B cell (primary cell): ENCODE measurements at regions not wholly inside any gene's neighbourhood (a gene's known extent, or its start where the extent isn't known, plus 50 kb on each side); places are given as distances from the start of the nearest gene placed in this dataset.

Experiments used
- ATAC-seq: fragments of 200-7000 bp; cut with Tn5 transposase; one replicate; pipeline ENCODE4 v1.10.0; 2021; ENCODE audit warnings: low read depth, mild to moderate bottlenecking, moderate number of reproducible peaks, moderate library complexity
- CTCF ChIA-PET: fragments of 350-600 bp; sonication (Branson Sonifier 250); formaldehyde crosslinking; loops from one replicate; lab custom pipeline; 2021; ENCODE audit warnings: antibody characterized with exemption, inconsistent platforms; lab: Charles Lee
- POLR2A ChIA-PET: fragments of 350-600 bp; sonication (Branson Sonifier 250); formaldehyde crosslinking; loops from one replicate; lab custom pipeline; 2021; ENCODE audit warnings: antibody characterized with exemption; lab: Charles Lee
- DNase-seq: peaks from one replicate; pipeline ENCODE4 v3.0.0; 2013
- H2AFZ ChIP-seq: 2 replicates; pipeline ENCODE4 v1.6.1; 2012; ENCODE audit warnings: mild to moderate bottlenecking, low read depth, low read length; ENCODE audit not compliant: insufficient read depth, poor library complexity, severe bottlenecking
- H3K27ac ChIP-seq, 2 donors: 1 replicate in 1 of 2; 2 replicates in 1 of 2; pipeline ENCODE4 v1.5.1; 2012 to 2013; ENCODE audit warnings: low read length in 2 of 2, mild to moderate bottlenecking in 2 of 2, moderate library complexity in 1 of 2
- H3K27me3 ChIP-seq, 4 experiments: fragments of 200-600 bp in 1 of 4; sonication (generic) in 1 of 4; replicated peaks in 1 of 4; 1 replicate in 2 of 4; 2 replicates in 2 of 4; pipeline versions ENCODE4 v1.6.1 to v1.7.0; 2013 to 2016; ENCODE audit warnings: low read length in 3 of 4, mild to moderate bottlenecking in 2 of 4, mixed read lengths in 1 of 4, moderate library complexity in 1 of 4; ENCODE audit not compliant: insufficient read depth in 4 of 4, control insufficient read depth in 3 of 4; ENCODE audit errors: control extremely low read depth in 1 of 4
- H3K36me3 ChIP-seq, 2 experiments: replicated peaks in 1 of 2; 1 replicate in 1 of 2; 2 replicates in 1 of 2; pipeline versions ENCODE4 v1.6.1 to v1.7.1; 2013; ENCODE audit warnings: low read length in 1 of 2; ENCODE audit not compliant: insufficient read depth in 2 of 2, control insufficient read depth in 1 of 2; ENCODE audit errors: control extremely low read depth in 1 of 2, extremely low read depth in 1 of 2
- H3K4me1 ChIP-seq, 2 donors: fragments of 200-600 bp in 1 of 2; sonication (generic) in 1 of 2; 1 replicate in 1 of 2; 2 replicates in 1 of 2; pipeline versions ENCODE4 v1.5.1 to v1.6.1; 2013 to 2017; ENCODE audit warnings: low read length in 2 of 2; ENCODE audit not compliant: control insufficient read depth in 2 of 2, insufficient read depth in 2 of 2
- H3K4me2 ChIP-seq: replicated peaks from 2 replicates; pipeline ENCODE3; 2012; ENCODE audit warnings: mild to moderate bottlenecking, low read depth, low read length; ENCODE audit not compliant: poor library complexity, severe bottlenecking
- H3K4me3 ChIP-seq, 5 experiments: fragments of 200-600 bp in 1 of 5; sonication (generic) in 1 of 5; 1 replicate in 3 of 5; 2 replicates in 2 of 5; pipeline versions ENCODE4 v1.5.1 to v1.7.0; 2011 to 2016; ENCODE audit warnings: low read length in 4 of 5, mild to moderate bottlenecking in 4 of 5, low read depth in 2 of 5, control low read depth in 1 of 5, moderate library complexity in 1 of 5; ENCODE audit not compliant: insufficient read depth in 1 of 5; ENCODE audit errors: control extremely low read depth in 1 of 5, extremely low read depth in 1 of 5
- H3K79me2 ChIP-seq: fragments of 200-600 bp; sonication (generic); one replicate; pipeline ENCODE4 v1.6.0; 2016; ENCODE audit warnings: low read length; ENCODE audit not compliant: control insufficient read depth, insufficient read depth
- H3K9ac ChIP-seq: fragments of 200-600 bp; sonication (generic); 2 replicates; pipeline ENCODE4 v1.6.1; 2017; ENCODE audit warnings: mild to moderate bottlenecking, low read length, moderate library complexity
- H3K9me3 ChIP-seq, 3 donors: one replicate each; pipeline versions ENCODE4 v1.6.1 to v1.7.1; 2013; ENCODE audit warnings: low read length in 2 of 3; ENCODE audit not compliant: control insufficient read depth in 2 of 3, insufficient read depth in 1 of 3; ENCODE audit errors: control extremely low read depth in 1 of 3
- H4K20me1 ChIP-seq: 2 replicates; pipeline ENCODE4 v1.6.0; 2012; ENCODE audit warnings: mild to moderate bottlenecking, low read length; ENCODE audit not compliant: insufficient read depth, control insufficient read depth, poor library complexity, severe bottlenecking
- H3K27ac Mint-ChIP-seq: one replicate; pipeline ENCODE4 v1.8.0; 2021; ENCODE audit warnings: mixed read lengths
- H3K27me3 Mint-ChIP-seq: one replicate; pipeline ENCODE4 v1.8.0; 2021; ENCODE audit warnings: mixed read lengths
- H3K4me1 Mint-ChIP-seq: one replicate; pipeline ENCODE4 v1.8.0; 2021; ENCODE audit warnings: mixed read lengths
- H3K4me3 Mint-ChIP-seq: one replicate; pipeline ENCODE4 v1.8.0; 2021; ENCODE audit warnings: mixed read lengths
- H3K9me3 Mint-ChIP-seq: one replicate; pipeline ENCODE4 v1.8.0; 2022; ENCODE audit warnings: mixed read lengths; ENCODE audit not compliant: insufficient read depth
- EZH2 ChIP-seq: IDR thresholded peaks from 2 replicates; pipeline ENCODE4 v1.6.1; 2012; ENCODE audit warnings: borderline replicate concordance, low read depth, mild to moderate bottlenecking, moderate library complexity, low read length; ENCODE audit not compliant: insufficient read depth, poor library complexity, severe bottlenecking
- WGBS: methylation state at CpG from one replicate; pipeline ENCODE4 v1.1.5; 2013; ENCODE audit warnings: missing lambda C conversion rate; ENCODE audit not compliant: insufficient coverage; 5-methylcytosine and 5-hydroxymethylcytosine counted together
- intact Hi-C: fragments of 100-400 bp; cut with micrococcal nuclease; formaldehyde crosslinking; loops from one replicate; pipeline ENCODE4 v1.10.0; 2022
- TF ChIP-seq, protein P1 (sequence below): fragments of 200-600 bp; IDR thresholded peaks from one replicate; pipeline ENCODE4 v1.8.0; 2022; ENCODE audit warnings: antibody characterized with exemption, mild to moderate bottlenecking

DNA sequence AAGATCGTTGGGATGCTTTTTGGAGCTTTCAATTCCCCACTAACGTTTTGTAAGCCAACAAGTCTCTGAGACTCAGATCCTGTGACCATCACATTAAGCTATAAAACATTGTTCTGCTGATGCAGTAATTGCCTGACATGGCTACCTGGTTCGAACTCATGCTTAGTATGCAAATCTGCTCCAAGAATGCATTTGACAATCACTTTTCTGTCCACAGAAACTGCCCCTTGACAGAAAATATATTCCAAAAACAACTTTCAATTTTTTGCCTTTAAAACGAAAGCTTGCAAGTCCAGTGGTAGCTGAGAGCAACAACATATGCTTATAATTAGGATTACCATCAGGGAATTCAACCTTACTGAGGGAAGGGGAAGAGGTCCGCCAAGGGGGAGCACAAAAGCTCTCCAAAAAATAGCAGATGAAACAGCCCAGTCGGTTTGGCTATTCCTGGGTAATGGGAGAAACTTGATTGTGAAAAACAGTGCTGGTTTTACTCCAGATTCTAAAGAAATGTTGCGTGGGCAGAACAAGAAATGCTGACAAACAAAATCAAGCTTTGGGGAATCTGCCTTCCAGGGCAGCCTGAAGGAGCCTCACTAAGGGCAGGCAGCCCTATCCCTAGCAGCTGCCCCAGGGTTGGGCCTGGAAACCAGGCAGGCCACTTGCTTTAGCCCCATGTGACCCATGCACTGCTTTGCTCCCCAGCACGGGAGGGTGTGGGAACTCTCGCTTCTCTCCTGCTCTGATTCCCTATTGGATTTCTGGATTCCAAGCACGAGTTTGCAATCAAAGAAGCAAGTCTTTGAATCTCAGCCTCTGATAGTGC, 160.7 kb upstream of the LDB2 start:
- ChIA-PET POLR2A (no interaction called here), CTCF (no interaction called here)
- no peak overlapping the region for H3K4me3 ChIP-seq
- peaks cover 0 to 3% (median 0%) of the 10 kb centered on the region in 3 donors for H3K9me3 ChIP-seq
- no peaks in the 10 kb centered on the region for H3K27me3 ChIP-seq
- H3K9me3 Mint-ChIP-seq = no peaks in the 10 kb centered on the region
- H3K79me2 ChIP-seq = no peaks in the 10 kb centered on the region
- no peak overlapping the region for H3K4me2 ChIP-seq
- intact Hi-C loops = no loop called here
- no peaks in the 10 kb centered on the region for H3K27me3 Mint-ChIP-seq
- no peaks in the 10 kb centered on the region for H3K36me3 ChIP-seq
- no peak for TF ChIP-seq EZH2
- TF ChIP-seq, protein P1, sequence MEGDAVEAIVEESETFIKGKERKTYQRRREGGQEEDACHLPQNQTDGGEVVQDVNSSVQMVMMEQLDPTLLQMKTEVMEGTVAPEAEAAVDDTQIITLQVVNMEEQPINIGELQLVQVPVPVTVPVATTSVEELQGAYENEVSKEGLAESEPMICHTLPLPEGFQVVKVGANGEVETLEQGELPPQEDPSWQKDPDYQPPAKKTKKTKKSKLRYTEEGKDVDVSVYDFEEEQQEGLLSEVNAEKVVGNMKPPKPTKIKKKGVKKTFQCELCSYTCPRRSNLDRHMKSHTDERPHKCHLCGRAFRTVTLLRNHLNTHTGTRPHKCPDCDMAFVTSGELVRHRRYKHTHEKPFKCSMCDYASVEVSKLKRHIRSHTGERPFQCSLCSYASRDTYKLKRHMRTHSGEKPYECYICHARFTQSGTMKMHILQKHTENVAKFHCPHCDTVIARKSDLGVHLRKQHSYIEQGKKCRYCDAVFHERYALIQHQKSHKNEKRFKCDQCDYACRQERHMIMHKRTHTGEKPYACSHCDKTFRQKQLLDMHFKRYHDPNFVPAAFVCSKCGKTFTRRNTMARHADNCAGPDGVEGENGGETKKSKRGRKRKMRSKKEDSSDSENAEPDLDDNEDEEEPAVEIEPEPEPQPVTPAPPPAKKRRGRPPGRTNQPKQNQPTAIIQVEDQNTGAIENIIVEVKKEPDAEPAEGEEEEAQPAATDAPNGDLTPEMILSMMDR = no peak
- H3K27ac ChIP-seq = no peak overlapping the region
- DNase-seq = no peak
- H3K4me3 Mint-ChIP-seq = no peak overlapping the region
- no peak overlapping the region for H3K27ac Mint-ChIP-seq
- H3K4me1 Mint-ChIP-seq = no peaks in the 10 kb centered on the region
- 74% methylated on average over 8 of the region's 10 CpGs for WGBS
- ATAC-seq = no peak
- H4K20me1 ChIP-seq = no peaks in the 10 kb centered on the region
- no peak overlapping the region for H2AFZ ChIP-seq
- H3K9ac ChIP-seq = no peak overlapping the region
- H3K4me1 ChIP-seq = no peaks in the 10 kb centered on the region

DNA sequence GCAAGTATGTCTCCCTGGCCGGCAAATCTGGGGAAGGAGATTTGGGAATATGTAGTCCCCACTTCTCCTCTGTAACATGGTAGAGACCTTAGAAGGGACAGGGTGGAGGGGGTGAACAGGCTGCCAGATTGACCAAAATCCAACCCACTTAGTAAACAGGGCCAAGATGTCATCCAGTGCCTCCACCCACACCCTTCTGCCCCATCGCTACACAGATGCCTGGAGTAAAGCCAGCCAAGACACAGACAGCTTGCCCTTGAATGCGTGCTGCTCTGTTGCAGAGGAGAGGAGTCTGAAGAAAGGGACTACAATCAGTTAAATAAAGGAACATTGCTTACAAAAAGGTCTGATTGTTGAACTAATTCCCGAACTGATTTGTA, 160.1 kb upstream of the LDB2 start:
- no peaks in the 10 kb centered on the region for H4K20me1 ChIP-seq
- 94% methylated on average over 2 of the region's 4 CpGs for WGBS
- TF ChIP-seq EZH2 = no peak
- TF ChIP-seq, protein P1 = no peak
- H2AFZ ChIP-seq = no peak overlapping the region
- Mint-ChIP-seq H3K27me3 (no peaks in the 10 kb centered on the region), H3K27ac (no peak overlapping the region), H3K4me3 (no peak overlapping the region), H3K4me1 (no peaks in the 10 kb centered on the region), H3K9me3 (no peaks in the 10 kb centered on the region)
- ATAC-seq (no peak), DNase-seq (no peak)
- H3K9me3 ChIP-seq = peaks cover 0 to 3% (median 0%) of the 10 kb centered on the region in 3 donors
- no peak overlapping the region for H3K9ac ChIP-seq
- H3K4me3 ChIP-seq = no peak overlapping the region
- intact Hi-C loops = no loop called here
- no peaks in the 10 kb centered on the region for H3K27me3 ChIP-seq
- no peak overlapping the region for H3K27ac ChIP-seq
- no peaks in the 10 kb centered on the region for H3K4me1 ChIP-seq
- ChIA-PET CTCF (no interaction called here), POLR2A (no interaction called here)
- no peak overlapping the region for H3K4me2 ChIP-seq
- no peaks in the 10 kb centered on the region for H3K79me2 ChIP-seq
- H3K36me3 ChIP-seq = no peaks in the 10 kb centered on the region
